CD14-positive monocyte (primary cell): ENCODE measurements at regions not wholly inside any gene's neighbourhood (a gene's known extent, or its start where the extent isn't known, plus 50 kb on each side); places are given as distances from the start of the nearest gene placed in this dataset.

Experiments
- DNase-seq, 3 donors: peaks; one replicate each; pipeline ENCODE4 v3.0.0-alpha.2; 2011 to 2022
- H2AFZ ChIP-seq: 2 replicates; pipeline ENCODE4 v1.6.0; 2012; ENCODE audit warnings: mild to moderate bottlenecking, low read depth, low read length, inconsistent platforms; ENCODE audit not compliant: insufficient read depth, poor library complexity, severe bottlenecking
- H3K27ac ChIP-seq, 2 donors: 1 replicate in 1 of 2; 2 replicates in 1 of 2; pipeline ENCODE4 v1.5.1; 2012 to 2013; ENCODE audit warnings: low read length in 2 of 2, control low read depth in 1 of 2, inconsistent platforms in 1 of 2, low read depth in 1 of 2, mild to moderate bottlenecking in 1 of 2
- H3K27me3 ChIP-seq, 2 donors: one replicate each; pipeline versions ENCODE4 v1.6.0 to v1.6.1; 2011 to 2013; ENCODE audit warnings: low read length in 2 of 2; ENCODE audit not compliant: control insufficient read depth in 2 of 2, insufficient read depth in 2 of 2
- H3K36me3 ChIP-seq, 2 donors: replicated peaks in 1 of 2; 1 replicate in 1 of 2; 2 replicates in 1 of 2; pipeline versions ENCODE4 v1.5.1 to v1.6.1; 2012 to 2013; ENCODE audit warnings: low read length in 2 of 2, control low read depth in 1 of 2, inconsistent platforms in 1 of 2, mild to moderate bottlenecking in 1 of 2; ENCODE audit not compliant: insufficient read depth in 2 of 2, control insufficient read depth in 1 of 2
- H3K4me1 ChIP-seq, 2 donors: 1 replicate in 1 of 2; 2 replicates in 1 of 2; pipeline versions ENCODE4 v1.5.1 to v1.6.1; 2012 to 2013; ENCODE audit warnings: low read length in 2 of 2, control low read depth in 1 of 2, inconsistent platforms in 1 of 2, mild to moderate bottlenecking in 1 of 2, moderate library complexity in 1 of 2; ENCODE audit not compliant: insufficient read depth in 2 of 2, control insufficient read depth in 1 of 2
- H3K4me2 ChIP-seq: replicated peaks from 2 replicates; pipeline ENCODE3; 2012; ENCODE audit warnings: low read length, moderate library complexity, mild to moderate bottlenecking; ENCODE audit not compliant: poor library complexity, severe bottlenecking; ENCODE audit errors: extremely low read depth
- H3K4me3 ChIP-seq, 3 experiments: fragments of 200-600 bp in 1 of 3; sonication (generic) in 1 of 3; replicated peaks in 1 of 3; 1 replicate in 2 of 3; 2 replicates in 1 of 3; pipeline ENCODE4 v1.5.1; 2011 to 2013; ENCODE audit warnings: low read length in 3 of 3, mild to moderate bottlenecking in 3 of 3, control low read depth in 2 of 3, low read depth in 2 of 3, inconsistent platforms in 1 of 3, moderate library complexity in 1 of 3
- H3K79me2 ChIP-seq: 2 replicates; pipeline ENCODE4 v1.6.0; 2012; ENCODE audit warnings: mild to moderate bottlenecking, control low read depth, inconsistent platforms, low read length, moderate library complexity; ENCODE audit not compliant: insufficient read depth
- H3K9ac ChIP-seq: 2 replicates; pipeline ENCODE4 v1.6.0; 2017; ENCODE audit warnings: low read length, mild to moderate bottlenecking; ENCODE audit not compliant: insufficient read depth, poor library complexity, severe bottlenecking
- H3K9me3 ChIP-seq, 2 donors: replicated peaks in 1 of 2; 1 replicate in 1 of 2; 2 replicates in 1 of 2; pipeline versions ENCODE4 v1.5.1 to v1.6.1; 2012 to 2013; ENCODE audit warnings: low read length in 2 of 2, control low read depth in 1 of 2; ENCODE audit not compliant: control insufficient read depth in 1 of 2, insufficient read depth in 1 of 2
- H4K20me1 ChIP-seq: 2 replicates; pipeline ENCODE4 v1.6.0; 2012; ENCODE audit warnings: mild to moderate bottlenecking, low read length, control low read depth, moderate library complexity; ENCODE audit not compliant: insufficient read depth
- H3K27ac Mint-ChIP-seq, 7 donors: one replicate each; pipeline ENCODE4 v1.8.0; 2020; ENCODE audit warnings: mild to moderate bottlenecking in 7 of 7, mixed read lengths in 7 of 7, moderate library complexity in 6 of 7, inconsistent platforms in 2 of 7
- H3K27me3 Mint-ChIP-seq, 3 donors: one replicate each; pipeline ENCODE4 v1.8.0; 2021 to 2022; ENCODE audit warnings: low read depth in 3 of 3, mild to moderate bottlenecking in 3 of 3, mixed read lengths in 3 of 3, moderate library complexity in 3 of 3, inconsistent platforms in 1 of 3
- H3K36me3 Mint-ChIP-seq, 2 donors: one replicate each; pipeline ENCODE4 v1.8.0; 2020; ENCODE audit warnings: mixed read lengths in 2 of 2, inconsistent platforms in 1 of 2, mild to moderate bottlenecking in 1 of 2
- H3K4me1 Mint-ChIP-seq: one replicate; pipeline ENCODE4 v1.8.0; 2020; ENCODE audit warnings: mild to moderate bottlenecking, mixed read lengths
- H3K4me3 Mint-ChIP-seq, 2 donors: one replicate each; pipeline ENCODE4 v1.8.0; 2020; ENCODE audit warnings: mild to moderate bottlenecking in 2 of 2, mixed read lengths in 2 of 2, moderate library complexity in 1 of 2
- H3K9me3 Mint-ChIP-seq, 7 donors: one replicate each; pipeline ENCODE4 v1.8.0; 2020 to 2022; ENCODE audit warnings: mixed read lengths in 7 of 7, mild to moderate bottlenecking in 6 of 7, moderate library complexity in 6 of 7, inconsistent platforms in 2 of 7
- CTCF ChIP-seq: fragments of 200-600 bp; IDR thresholded peaks from one replicate; pipeline ENCODE4 v1.8.0; 2022; ENCODE audit warnings: antibody characterized with exemption, mild to moderate bottlenecking
- WGBS: methylation state at CpG from one replicate; pipeline ENCODE4 v1.1.5; 2013; ENCODE audit warnings: missing lambda C conversion rate; ENCODE audit not compliant: insufficient coverage; 5-methylcytosine and 5-hydroxymethylcytosine counted together
- intact Hi-C, 2 donors: fragments of 100-400 bp; cut with micrococcal nuclease; formaldehyde crosslinking; loops; one replicate each; pipeline versions ENCODE4 v1.15.0 to v1.15.1; 2023

GRCh38 chr18:30888344-30888743 is 154.2 kb downstream of the DSC3 start:
- Mint-ChIP-seq H3K4me1 (no peaks in the 10 kb centered on the region), H3K27ac (no peak overlapping the region), H3K27me3 (peaks cover 0 to 2% (median 2%) of the 10 kb centered on the region in 3 donors), H3K4me3 (no peak overlapping the region), H3K9me3 (peaks cover 0 to 2% (median 0%) of the 10 kb centered on the region in 7 donors), H3K36me3 (no peaks in the 10 kb centered on the region)
- H2AFZ ChIP-seq: no peak overlapping the region
- H3K9me3 ChIP-seq: no peaks in the 10 kb centered on the region
- TF ChIP-seq CTCF: no peak
- DNase-seq: no peak
- intact Hi-C loops: no loop called here
- no peaks in the 10 kb centered on the region for H3K79me2 ChIP-seq
- no peak overlapping the region for H3K9ac ChIP-seq
- H3K4me2 ChIP-seq: no peak overlapping the region
- H3K36me3 ChIP-seq: no peaks in the 10 kb centered on the region
- no peaks in the 10 kb centered on the region for H3K4me1 ChIP-seq
- H3K27ac ChIP-seq: no peak overlapping the region
- H4K20me1 ChIP-seq: no peaks in the 10 kb centered on the region
- WGBS: 88% methylated on average over 2 of the region's 5 CpGs
- no peak overlapping the region for H3K4me3 ChIP-seq
- H3K27me3 ChIP-seq: no peaks in the 10 kb centered on the region

- no peaks in the 10 kb centered on the region for H3K79me2 ChIP-seq
- no peaks in the 10 kb centered on the region for H3K4me1 Mint-ChIP-seq
- no peak overlapping the region for H3K27ac Mint-ChIP-seq
- no peak overlapping the region for H3K4me3 Mint-ChIP-seq
- H4K20me1 ChIP-seq: no peaks in the 10 kb centered on the region
- H3K9ac ChIP-seq: no peak overlapping the region
- WGBS: no CpG with 5 or more reads among the region's 4 CpGs
- H3K27ac ChIP-seq: no peak overlapping the region
- no peaks in the 10 kb centered on the region for H3K27me3 ChIP-seq
- no peaks in the 10 kb centered on the region for H3K36me3 Mint-ChIP-seq
- H3K36me3 ChIP-seq: no peaks in the 10 kb centered on the region
- intact Hi-C loops: no loop called here
- TF ChIP-seq CTCF: no peak
- H3K27me3 Mint-ChIP-seq: peaks cover 0 to 2% (median 2%) of the 10 kb centered on the region in 3 donors
- H2AFZ ChIP-seq: no peak overlapping the region
- peaks cover 0 to 2% (median 0%) of the 10 kb centered on the region in 7 donors for H3K9me3 Mint-ChIP-seq
- no peak for DNase-seq
- H3K4me2 ChIP-seq: no peak overlapping the region
- no peaks in the 10 kb centered on the region for H3K4me1 ChIP-seq
- H3K9me3 ChIP-seq: no peaks in the 10 kb centered on the region
- no peak overlapping the region for H3K4me3 ChIP-seq
Observed at GRCh38 chr18:30886998-30887397, 155.5 kb downstream of the DSC3 start.
